Gastroesophageal sphincter (tissue), 3 donors: ENCODE measurements at regions not wholly inside any gene's neighbourhood (a gene's known extent, or its start where the extent isn't known, plus 50 kb on each side); places are given as distances from the start of the nearest gene placed in this dataset.

Source experiments
- CTCF ChIP-seq, 4 experiments: fragments of 200-600 bp in 2 of 4; fragments of 450-650 bp in 2 of 4; sonication (generic) in 1 of 4; IDR thresholded peaks; one replicate each; pipeline ENCODE4 v1.5.1; 2017 to 2019; ENCODE audit warnings: antibody characterized with exemption in 4 of 4, mild to moderate bottlenecking in 2 of 4, moderate library complexity in 2 of 4
- EP300 ChIP-seq: sonication (generic); formaldehyde crosslinking; IDR thresholded peaks from one replicate; pipeline ENCODE4 v1.6.1; 2017; ENCODE audit warnings: antibody characterized with exemption, mild to moderate bottlenecking
- POLR2A ChIP-seq, 2 donors: fragments of 450-650 bp; IDR thresholded peaks; one replicate each; pipeline ENCODE4 v1.6.1; 2017; ENCODE audit warnings: antibody characterized with exemption in 2 of 2, mild to moderate bottlenecking in 2 of 2, moderate library complexity in 1 of 2
- POLR2AphosphoS5 ChIP-seq: sonication (generic); formaldehyde crosslinking; IDR thresholded peaks from one replicate; pipeline ENCODE4 v1.6.1; 2017; ENCODE audit warnings: antibody characterized with exemption

GRCh38 chr2:144120487-144120886 is 399.4 kb downstream of the ZEB2 start:
- no peak for TF ChIP-seq CTCF (IDR thresholded peaks at IDR 0.05)
- TF ChIP-seq EP300 = no peak
- no peak for TF ChIP-seq POLR2A (IDR thresholded peaks at IDR 0.05)
- no peak for TF ChIP-seq POLR2AphosphoS5
